SIG-M5 treated with dmso at 0.1 percent for 504 hours (cell line): ENCODE measurements at regions not wholly inside any gene's neighbourhood (a gene's known extent, or its start where the extent isn't known, plus 50 kb on each side); places are given as distances from the start of the nearest gene placed in this dataset.
"Not testable (repeated sequence)": the region's sequence is repeated elsewhere in the genome, so short reads cannot be mapped to it uniquely, and the experiment has no call there.

Source experiments
- DNase-seq: peaks from one replicate; lab custom pipeline; 2025; ENCODE audit not compliant: unreplicated experiment; lab: John Stamatoyannopoulos, UW

DNA sequence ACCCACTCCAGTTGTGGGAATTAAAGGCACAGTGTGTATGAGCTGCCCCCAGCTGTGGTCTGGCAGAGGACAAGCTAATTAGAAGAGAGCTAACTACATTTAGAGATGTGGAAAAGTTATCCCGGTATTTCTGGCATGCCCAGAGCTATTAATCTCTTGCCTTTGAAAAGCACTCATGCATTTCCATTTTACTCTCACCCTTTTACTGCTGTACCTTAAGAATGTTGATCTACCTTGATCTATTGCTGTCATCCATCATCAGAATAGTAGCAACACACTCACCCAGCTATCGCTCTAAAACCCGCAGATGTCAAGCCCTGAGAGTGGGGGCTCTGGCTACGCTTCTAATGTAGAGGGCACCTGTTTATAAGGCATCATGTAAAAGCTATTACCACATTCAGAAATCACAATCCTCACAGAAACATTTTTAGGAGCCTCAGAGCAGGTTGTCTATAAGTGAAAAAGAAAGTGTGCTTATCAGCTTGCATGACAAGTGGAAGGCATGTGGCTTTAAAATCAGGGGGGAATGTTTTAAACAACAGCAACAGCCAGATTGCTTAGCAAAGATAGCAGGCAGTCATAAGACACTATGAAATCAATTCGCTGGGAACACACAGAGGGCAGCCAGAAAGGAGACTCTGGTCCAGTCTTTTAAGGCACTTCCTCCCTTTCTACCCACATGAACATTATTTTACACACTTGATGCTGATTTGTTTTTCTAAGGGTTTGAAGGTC lies 224.2 kb upstream of the IRS2 start:
- no peak for DNase-seq

DNA sequence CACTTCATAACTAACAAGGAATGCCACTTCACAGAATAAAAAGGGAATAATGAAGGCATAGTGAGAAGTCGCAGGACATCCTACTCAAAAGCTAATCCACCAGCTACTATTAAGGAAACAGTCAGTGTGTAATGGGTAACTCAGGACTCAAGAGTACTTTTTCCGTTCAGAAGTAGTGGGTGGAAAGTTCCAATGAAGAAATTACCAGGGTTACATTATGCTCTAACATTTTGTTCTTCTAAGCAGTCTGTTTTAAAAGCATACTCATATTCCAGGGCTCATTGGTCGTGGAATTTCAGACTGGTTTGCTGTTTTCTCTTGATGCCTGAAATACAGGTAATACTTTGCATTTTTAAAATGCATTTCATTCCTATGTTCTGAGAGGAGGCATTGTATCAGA lies 222.4 kb upstream of the IRS2 start:
- no peak for DNase-seq

- no peak for DNase-seq
These were observed 219.9 kb upstream of the IRS2 start for GRCh38 chr13:110006304-110006703.

DNA sequence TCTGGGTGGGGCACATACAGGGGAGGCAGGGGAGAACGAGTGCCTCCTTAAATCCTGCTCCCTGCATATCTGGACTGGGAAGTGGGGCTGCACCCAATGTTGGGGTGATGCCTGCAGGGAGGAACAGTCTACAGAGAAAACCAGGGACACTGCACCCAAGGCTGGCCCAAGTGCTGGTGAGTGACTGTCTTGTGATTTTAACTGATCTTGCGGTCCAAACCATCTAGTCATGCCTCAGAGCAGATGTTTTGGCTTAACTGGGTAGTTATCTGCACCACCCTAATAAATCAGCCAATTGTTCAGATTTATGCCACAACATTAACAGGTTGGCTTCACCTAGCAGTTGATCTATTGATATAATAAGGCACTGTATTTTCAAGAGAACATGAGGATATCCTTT lies 219.2 kb upstream of the IRS2 start:
- DNase-seq: no peak

DNA sequence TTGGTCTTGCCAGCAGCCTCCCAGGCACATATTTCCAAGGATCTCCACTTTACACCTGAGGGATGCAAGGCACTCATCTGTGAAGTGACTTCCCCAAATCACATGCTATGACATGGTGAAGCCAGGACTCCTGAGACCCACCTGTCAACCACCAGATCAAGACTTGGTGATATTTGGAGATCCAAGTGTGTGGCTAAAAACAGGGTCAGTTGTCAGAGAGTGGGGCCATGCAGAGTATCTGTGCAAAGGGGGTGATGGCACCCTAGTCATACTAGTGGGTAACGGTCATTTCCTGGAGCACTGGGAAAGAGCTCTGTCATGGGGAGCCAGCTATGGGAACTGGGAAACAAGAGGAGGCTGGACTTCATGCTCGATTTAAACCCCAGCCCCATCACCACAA lies 218.4 kb upstream of the IRS2 start:
- DNase-seq: no peak

DNA sequence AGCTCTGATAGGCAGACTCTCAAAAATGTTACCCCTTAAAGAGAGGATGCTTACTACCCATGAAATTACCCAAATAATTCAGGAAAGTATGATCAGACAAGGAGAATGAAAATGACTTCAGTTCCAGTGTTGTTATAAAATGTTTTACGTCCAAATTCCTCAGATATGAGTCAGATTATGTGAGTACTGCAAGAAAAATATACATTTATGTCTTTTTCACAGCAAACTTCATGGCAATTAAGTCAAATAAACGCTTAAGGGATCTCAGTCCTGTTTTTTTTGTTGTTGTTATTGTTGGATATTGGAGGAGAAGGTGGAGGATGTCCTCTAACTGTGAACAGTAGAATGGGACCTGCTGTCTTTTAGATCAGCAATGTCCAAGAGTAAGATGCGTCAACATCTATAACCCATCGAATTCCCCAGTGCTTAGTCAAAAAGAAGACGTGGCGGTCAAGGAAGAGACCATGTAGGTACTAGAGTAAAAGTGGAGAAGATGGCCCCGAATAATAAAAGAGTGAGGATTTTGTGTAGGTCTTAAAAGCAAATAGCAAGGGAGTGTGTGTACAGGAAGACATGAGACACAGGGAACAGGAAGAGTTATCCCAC lies 215.4 kb upstream of the IRS2 start:
- DNase-seq: no peak

DNA sequence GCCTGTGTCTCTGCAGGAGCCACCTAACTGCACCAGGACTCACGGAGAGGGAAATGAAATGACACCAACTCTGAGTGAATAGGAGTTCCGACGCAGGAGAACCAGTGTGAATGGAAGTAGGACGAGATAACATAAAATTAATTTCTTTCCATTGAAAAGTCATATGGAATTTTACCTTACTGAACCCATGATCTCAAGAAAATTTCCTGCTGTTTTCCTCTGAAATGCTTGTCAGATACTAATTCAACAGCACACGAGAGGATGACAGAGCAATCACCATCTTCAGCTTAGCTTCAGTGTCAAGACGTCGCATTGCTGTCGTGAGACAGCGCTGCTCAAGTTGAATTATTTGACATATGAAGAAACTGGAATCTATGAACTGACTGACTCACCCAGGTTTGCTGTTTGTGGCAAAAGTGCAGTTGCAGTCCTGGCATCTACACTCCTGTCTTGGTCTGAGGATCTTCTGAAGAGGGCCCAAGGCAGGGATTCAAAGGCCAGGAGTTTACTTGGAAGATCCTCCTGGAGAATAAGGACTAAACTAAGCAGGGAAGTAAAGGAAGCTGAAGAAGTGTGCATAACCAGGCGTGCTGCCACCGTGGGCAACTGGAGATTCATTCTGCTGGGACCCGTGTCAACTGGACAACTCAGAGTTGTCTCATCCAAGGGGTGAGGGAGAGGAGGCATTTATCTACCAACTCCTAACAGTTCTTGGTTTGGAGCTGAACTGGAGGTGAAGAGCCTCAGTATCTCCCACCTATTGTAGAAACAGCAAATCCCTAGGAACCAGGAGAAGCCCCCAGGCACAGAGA lies 214.4 kb upstream of the IRS2 start:
- no peak for DNase-seq

GRCh38 chr13:109999659-110000533 lies 213.5 kb upstream of the IRS2 start:
- no peak for DNase-seq

DNA sequence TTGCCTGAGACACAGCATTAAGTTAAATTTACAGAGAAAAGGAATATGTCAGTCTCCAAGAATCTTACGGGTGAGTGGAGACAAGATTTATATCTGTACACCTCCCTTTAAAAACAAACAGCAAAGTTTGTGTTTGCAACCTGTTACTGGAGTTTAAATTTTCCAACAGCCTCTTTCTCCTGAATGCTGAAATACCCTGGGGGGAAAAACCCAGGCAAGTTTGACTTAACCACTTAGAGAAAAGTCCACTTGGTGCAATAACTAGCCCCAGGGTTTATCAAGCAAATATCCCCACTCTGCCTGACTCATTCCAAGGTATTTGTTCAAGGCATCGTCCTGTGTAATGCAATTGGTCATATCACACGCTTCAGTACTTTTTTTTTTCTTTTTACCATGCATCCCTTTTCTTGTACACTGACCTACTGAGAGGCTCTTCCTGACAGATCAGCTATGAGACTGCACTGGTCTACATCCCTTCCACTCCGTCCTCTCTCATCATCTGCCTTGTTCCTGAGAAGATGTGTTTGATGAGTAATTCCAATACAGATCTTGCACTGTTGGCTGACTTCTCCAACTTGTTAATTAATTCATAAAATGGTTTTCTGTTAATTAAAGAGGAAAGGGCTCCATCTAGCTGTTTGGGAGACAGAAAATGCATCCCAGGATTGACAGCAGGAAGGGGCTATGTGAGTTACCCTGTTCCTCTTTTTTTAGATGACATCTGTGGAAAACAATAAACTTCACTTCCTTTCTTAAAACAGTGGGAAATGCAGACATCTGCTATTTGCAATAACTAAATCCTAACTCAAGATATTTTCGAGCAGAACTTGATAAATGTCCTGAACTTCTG lies 212.5 kb upstream of the IRS2 start:
- DNase-seq: peak; percentile 31

GRCh38 chr13:109998037-109998436 lies 211.7 kb upstream of the IRS2 start:
- DNase-seq: no peak

- not testable (repeated sequence) for DNase-seq
These were observed 210.7 kb upstream of the IRS2 start for GRCh38 chr13:109997056-109997595.

GRCh38 chr13:109996404-109996960 lies 210.1 kb upstream of the IRS2 start:
- DNase-seq: no peak

- no peak for DNase-seq
These were observed 209.2 kb upstream of the IRS2 start for GRCh38 chr13:109995578-109995977.

GRCh38 chr13:109990296-109990695 lies 203.9 kb upstream of the IRS2 start:
- DNase-seq: no peak

GRCh38 chr13:109989686-109990085 lies 203.3 kb upstream of the IRS2 start:
- no peak for DNase-seq

GRCh38 chr13:109989155-109989554 lies 202.8 kb upstream of the IRS2 start:
- DNase-seq: no peak

DNA sequence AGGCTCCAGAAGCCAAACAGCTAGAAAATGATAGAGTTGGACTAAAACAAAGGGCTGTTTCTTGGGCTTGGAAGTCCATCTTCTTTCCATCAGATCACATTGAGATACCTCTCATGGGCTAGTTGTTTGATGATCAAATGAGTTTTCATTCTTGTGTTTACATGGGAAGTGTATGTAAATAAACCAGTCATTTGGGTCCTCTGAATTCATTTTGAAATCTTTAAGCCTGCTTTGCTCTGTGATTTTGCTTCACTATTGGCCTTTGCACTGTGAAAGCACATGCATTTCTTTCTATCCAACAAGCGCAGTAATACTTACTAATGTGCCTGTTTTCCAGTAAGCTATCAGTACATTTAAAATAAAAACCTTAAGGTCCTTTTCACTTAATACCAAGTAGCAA lies 200.5 kb upstream of the IRS2 start:
- DNase-seq: no peak

- no peak for DNase-seq
These were observed 199.6 kb upstream of the IRS2 start for GRCh38 chr13:109985871-109986450.

GRCh38 chr13:109983447-109983846 lies 197.1 kb upstream of the IRS2 start:
- DNase-seq: no peak
